SKM-1 (cell line): ENCODE measurements at regions not wholly inside any gene's neighbourhood (a gene's known extent, or its start where the extent isn't known, plus 50 kb on each side); places are given as distances from the start of the nearest gene placed in this dataset.

Experiments used
- DNase-seq: peaks from one replicate; lab custom pipeline; 2025; ENCODE audit not compliant: unreplicated experiment; lab: John Stamatoyannopoulos, UW

DNA sequence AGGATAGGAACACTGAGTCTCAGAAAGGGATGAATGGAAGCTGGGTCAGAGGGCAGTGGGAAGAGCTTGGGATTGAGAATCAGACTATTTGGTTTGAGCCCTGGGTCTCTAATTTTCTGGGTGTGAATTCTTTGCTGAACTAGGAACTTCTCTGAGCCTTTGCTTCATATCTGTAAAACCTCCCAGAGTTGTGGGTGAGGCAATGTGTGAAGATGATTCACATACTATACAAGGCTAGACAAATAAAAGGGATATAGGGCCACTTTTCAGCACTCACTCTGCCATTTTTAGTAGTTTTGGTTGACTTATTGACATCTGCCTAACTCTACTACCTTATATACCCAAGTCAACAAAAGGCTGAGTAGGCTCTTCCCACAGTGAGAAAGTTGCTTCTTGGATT is 77.7 kb upstream of the JUN start:
- DNase-seq = no peak

DNA sequence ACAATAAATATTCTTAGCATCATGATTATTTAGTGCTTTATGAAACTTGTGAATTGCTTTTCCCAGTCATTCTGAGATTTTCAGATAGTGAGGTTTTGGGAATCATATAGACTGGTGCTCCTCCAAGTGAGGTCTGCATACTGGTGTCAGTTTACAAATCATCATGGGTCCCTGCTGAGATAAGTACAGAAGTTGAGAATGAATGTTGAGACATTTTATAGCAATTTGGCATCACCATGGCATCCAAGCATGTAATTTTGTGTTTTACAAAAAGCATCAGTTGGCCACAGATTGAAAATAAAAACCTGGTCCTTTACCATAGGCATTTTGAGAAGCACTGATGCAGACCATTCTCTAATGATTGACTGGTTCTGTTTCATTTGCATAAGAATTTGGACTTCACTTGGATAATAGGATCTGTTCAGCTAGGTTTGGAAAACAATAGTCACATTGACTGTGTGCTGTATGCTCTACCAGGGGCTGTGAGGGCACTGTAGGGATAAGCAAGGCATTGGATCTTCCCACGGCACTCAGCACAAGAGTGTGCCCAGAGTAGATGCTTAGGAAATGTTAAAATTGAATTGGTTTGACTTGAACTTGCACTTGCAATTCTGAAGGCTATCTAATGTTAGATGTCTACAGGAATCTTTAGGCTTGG is 79.0 kb upstream of the JUN start:
- no peak for DNase-seq

DNA sequence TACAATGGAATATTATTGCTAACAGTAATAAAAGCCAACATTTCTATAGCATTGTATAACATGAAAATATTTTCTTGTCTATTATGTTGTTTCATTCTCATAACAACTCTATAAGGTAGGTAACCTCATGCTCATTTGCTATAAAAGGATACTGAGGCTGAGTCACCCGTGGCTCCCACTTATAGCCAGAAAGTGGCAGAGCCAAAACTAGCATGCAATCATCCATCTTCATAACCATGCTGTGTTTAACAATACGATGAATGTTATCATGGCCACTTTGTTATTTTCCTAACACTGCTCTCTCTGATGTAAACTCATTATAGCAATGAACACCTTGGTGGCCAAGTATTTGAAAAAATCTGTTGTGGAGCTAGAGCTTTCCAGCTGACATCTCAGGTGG is 80.8 kb upstream of the JUN start:
- DNase-seq = no peak

DNA sequence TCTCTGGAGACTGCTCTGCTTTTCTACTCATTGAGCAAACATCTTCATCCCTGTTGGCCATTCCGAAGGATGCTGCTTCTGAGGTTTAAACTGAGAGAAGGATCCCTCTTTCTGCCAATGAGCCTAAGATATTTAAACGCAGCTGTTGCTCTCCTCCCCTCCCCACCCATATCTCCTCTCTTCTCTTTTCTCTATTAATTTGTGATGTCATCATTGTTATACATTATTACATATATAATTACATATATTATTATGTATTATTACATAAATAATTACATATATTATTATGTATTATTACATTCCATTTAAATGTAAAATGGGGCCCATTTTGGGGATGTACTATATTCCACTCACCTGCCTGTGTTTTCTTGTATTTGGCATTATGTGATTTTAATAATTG is 82.7 kb upstream of the JUN start:
- no peak for DNase-seq

DNA sequence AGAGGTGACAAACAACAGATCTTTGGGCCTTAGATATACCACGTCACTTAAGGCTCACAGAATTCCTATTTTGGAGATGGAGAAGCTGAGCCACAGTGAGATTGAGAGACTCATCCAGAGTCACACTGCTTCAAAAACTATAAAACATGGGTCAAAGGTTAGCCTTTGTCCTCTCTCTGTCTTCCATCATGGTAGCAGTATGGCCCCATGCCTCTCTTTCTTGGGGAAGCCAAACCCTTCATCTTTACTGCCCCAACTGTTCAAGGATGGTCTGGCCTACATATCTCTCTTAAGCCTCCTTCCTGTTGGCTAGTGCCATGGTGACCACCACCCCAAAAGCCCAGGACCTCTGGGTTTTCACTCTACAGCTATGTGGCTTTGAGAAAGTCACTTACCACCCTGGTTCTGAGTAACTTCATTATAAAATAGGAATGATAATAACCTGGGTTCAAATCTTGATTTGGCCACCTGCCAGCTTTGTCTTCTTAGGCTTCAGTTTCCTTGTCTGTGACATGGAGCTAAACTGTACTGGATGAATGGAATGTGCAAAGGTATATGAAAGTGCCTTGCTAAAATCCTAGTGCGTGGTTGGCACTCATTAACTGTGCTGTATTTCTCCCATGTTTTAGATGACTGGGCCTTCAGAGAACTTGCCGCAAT is 85.9 kb upstream of the JUN start:
- no peak for DNase-seq

DNA sequence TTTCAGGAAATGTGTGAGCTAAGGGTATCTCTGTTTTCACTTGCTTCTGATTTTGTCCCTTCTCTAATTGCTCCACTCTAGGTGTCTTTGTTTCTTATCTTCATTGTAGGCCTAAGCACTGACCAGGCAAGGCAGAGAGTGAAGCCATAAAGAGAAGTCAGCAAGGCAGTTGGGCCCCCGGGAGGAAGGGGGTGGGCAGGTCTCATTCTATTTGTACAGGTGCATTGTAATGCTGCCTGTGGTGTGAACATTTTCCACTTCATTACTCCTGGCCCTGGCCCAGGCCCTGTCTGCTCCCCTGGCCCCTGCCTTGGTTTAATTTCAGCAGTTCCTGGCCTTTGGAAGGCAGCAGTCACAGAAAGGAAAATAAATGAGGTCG is 86.4 kb upstream of the JUN start:
- no peak for DNase-seq

DNA sequence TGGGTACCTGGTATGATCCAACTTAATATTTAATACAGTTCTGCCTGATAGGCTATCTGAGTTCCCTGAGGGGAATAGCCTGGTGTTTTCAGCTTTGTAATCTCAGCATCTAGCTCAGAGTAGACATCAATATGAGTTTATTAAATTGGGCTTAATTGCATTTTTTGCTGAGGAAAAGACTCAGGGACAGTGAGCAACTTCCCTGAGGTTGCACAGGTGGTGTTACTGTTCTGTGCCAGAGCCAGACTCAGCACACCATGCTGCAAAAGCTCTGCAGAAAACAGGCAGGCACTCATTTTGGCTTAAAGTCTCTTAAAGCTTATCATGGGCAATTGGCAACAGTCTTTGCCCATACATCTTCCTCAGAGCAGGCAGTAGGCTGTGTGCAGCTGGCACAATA is 90.5 kb upstream of the JUN start:
- no peak for DNase-seq

DNA sequence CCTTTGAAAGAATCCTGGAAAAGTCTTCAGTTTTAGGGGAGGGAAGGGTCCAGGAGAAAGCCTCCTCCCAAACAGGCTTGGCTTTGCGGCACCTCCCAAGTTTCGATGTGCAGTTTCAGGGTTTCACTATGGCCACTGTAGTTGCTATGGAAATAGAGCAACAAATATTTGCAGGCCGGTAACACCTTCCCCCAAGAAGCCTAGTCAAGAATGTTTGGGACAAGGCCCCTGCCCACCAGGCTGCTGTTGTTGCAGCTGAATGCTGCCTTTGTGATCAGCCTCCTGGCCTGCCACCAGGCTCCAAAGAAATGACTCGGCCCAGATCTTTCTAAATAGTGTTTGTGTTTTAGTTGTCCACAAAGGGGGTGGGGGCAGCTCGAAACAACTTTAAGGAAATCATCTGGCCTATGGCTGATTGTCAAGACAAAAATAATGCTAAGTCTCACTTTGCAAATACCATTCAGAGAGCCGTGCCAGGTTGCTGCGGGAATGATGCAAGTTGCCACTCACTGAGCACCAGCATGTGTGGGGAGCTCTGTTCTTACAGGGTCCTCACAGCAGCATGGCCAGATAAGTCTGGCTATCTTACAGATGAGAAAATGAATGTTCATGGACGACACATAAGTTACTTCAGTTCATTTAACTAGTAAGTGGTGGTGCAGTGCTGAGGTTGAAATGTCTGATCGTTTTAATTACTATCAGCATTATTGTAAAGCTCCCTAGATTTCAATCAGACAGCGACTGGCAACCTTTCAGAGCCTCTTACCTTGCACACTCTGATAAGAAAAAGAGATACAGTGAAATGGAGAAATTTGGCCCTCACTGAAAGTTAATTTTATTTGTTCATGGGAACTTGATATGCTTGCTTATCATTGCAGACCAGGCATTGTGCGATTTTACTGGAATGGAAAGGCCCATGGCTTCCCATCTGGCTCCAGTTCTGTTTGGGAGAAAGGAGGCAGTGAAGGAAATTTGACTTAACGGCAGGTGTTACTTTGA is 91.2 kb upstream of the JUN start:
- no peak for DNase-seq

DNA sequence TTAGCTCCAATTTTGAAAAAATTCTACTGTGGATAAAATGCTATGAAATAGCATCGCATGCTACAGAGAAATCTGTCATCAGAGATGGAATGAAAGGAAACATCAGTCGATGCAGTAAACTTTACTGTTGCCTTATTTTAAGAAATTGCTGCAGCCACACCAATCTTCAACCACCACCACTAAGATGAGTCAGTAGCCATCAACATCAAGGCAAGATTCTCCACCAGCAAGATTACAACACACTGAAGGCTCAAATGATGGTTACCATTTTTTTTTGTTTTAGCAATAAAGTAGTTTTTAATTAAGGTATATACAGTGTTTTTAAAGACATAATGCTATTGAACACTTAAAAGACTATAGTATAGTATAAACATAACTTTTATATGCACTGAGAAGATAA is 95.6 kb upstream of the JUN start:
- DNase-seq = no peak

DNA sequence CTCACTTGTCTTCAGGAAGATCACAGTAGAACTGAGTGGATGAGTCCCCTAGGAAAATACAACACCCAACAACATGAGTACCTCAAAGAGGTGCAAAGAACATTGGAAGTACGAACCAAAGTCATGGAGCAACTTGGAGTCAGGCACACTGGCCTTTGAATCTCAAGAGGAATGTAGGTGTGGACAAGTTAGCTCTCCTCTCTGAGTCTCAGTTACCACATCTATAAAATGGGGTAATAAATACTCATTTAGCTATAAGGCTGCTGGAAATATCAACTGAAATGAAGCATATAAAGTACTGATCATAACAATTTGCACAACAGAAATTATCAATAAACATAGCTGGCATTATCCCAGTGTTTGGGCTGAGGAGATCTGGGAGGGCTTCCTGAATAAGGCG is 96.7 kb upstream of the JUN start:
- DNase-seq = no peak

DNA sequence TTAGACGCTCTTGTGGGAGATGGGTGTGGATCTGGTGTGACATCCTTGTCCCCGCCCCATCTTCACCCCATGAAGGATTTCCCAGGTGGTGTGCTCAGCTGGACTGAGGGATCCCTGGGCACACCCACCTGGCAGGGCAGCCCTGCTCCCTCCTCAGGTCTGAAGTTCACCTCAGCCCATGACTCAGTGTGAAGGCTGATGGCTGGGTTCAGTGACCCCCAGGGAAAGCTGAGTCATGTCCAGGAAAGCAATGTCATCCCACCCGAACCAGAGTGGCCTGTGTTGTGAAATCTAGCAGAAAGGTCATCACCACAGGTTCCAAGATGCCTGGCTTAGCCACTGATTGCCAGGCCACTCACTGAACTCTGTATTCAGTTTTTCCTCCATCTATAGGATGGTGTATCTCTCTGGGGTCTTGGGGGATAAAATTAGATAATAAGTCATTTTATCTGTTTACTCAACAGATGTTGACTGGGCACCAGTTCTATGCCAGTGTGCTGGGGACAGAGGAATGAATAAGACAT is 97.7 kb upstream of the JUN start:
- DNase-seq = no peak

DNA sequence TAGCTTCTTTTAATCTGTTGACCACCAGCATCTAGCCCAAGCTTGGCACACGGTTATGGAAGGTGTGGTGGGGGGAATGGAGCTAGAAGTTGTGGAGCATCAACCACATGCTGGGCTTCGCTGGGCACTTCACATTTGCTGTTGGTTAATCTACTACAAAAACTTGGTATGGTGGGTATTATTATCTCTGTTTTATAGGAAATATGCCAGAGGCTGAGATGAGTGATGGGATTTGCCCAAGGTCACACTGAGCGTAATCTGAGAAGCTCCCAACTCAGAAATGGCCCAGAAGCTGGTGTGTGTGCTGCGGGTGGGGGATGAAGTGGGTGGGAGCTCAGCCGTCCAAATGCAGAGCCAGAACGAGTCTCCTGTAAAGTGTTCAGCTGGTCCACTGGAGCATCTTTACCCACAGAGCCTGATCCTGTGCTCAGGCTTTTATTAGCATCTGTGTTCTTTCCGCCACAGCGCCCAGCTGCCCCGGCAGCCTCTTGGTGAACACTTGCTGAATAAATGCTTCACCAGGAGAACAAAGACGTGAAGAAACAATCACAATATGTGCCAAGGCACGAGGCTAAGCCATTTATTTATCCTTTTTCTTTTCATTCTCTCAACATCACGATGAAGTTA is 98.6 kb upstream of the JUN start:
- DNase-seq = no peak

DNA sequence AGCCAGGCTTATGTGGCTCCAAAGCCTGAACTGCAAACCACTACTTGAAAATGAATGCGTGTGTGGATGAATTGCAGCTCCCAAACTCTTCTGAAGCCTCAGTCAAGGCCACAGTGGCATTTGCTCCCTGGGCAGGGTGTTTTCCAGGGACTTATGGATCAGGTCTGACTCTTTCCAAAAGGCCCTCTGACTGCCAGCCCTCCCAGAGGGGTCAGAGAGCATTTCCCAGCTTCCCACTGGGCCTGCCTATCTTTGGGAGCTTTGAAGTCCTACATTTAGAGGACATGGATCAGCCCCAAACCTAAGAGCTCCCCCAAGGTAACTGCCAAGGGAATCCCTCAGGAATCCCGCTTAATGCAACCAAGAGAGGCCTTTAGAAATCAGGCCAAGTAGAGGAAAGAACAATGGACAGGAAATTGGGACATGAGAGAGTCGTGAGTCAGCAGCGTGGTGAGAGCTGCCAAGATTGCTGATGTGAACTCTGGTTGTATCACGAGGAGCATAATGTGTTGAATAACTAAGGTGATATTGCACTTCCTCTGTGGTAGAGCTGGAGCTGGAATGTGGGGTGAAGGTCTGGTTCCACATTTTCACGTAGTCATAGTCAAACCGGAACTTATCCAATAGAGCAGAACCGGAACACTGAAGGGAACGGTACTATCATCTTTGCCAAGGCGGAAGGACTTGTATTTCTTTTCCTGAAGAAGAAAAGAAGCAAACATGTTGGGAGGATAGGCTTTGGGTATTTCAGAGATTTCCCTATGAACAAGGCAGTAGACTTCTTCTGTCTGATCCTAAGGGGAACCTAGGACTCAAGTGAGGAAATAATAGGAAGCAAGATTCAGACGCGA is 99.4 kb upstream of the JUN start:
- DNase-seq = peak; percentile 96

DNA sequence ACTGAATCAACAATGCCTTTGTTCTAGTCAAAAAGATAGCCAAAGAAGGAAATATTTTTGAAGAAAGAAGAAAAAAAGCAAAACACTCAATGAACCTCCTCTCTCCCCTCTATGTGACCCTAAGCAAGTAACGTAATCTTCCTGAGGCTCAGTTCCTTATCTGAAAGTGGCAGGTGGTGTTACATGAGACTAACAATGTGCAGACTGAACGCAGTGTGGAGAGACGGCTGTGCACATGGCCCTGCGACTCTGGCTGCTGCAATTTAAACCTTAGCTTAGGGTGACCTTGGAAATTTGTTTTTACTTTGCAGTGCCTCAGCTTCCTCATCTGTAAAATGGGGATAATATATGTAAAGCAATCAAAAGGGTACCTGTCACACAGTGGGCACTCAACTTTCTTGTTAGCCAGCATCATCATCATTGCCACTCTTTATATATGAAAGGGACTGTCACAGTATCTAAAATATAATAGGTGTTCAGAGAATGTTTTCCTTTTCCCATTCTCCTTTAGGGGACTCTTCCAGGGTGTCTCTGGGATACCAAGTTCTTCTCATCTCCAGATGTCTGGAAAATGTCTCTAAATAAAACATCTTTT is 100.1 kb upstream of the JUN start:
- peak; percentile 57 for DNase-seq

DNA sequence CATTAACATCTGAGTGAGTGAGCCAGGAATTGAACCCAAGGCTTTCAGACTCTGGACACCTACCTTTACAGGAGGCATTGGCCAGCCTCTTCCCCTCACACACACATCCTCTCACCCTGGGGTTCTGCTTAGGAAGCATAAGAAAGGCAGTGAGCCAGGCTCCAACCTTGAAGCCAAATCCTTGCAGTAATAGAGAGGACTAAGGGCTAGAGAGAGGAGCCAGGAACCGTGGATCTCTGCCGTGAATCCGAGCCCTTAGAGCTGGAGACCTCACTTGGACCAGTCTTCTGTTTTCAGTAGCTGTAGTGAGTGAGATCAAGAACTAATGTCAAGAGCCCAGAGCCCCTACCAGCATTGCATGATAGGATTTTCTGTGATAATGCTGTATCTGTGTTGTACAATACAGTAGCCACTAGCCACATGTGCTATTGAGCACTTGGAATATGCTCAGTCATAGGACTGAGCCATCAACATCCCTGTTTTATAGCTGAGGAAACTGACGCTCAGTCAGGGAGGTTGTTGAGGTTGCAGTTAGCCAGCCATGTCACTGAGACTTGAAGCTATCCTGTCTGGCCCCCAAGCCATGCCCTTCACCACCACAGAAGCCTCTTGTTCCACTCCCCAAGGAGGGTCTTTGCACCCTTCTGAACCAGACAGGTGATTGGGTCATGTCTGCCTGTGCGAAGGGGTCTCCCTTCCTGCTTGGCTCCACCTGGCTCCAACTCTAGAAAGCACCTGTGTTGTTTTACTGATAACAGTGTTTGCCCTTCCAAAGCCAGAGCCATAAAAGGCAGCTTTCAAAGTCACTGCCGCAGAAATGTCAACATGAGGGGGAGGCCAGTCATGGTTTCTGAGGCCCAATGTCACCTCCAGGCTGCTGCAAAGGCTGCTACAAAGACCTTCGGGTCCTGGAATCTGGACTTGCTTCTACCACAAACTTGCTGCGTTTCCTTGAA is 101.1 kb upstream of the JUN start:
- no peak for DNase-seq

DNA sequence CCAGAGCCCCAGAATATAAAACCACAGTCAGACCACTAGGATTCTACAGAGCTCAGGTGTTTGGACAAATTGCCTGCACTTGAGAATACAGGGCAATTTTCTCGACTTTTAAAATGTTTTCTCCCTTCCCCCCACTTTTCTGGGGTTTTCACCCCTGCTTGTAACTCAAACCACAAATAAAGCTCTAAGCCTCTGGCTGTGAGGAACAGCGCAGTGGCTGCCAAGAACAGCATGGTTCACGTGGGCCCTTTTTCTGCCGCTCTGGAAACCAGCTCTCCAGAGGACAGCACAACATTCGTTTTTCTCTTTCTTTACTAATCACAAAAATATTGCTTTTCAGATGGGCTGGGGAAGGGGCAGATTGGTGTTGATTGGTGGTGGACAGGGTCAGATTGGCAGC is 102.2 kb upstream of the JUN start:
- DNase-seq = no peak

DNA sequence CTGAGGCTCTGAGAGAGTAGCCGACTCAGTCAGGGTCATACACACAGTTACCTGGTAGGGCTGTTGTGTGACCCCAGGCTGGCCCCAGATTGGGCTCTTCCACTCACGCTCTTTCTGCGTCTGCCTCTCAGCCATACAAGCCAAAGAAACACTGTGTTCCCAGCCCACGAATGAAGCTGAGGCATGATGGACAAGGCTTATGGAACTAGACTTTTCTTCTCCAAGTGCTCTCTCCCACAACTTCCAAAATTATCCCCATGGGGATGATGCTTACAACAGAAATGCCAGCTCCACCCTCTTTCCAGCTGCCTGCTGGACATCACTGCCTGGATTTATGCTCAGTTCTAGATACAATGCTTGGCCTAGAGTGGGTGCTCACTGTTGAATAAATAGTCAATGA is 102.8 kb upstream of the JUN start:
- no peak for DNase-seq

DNA sequence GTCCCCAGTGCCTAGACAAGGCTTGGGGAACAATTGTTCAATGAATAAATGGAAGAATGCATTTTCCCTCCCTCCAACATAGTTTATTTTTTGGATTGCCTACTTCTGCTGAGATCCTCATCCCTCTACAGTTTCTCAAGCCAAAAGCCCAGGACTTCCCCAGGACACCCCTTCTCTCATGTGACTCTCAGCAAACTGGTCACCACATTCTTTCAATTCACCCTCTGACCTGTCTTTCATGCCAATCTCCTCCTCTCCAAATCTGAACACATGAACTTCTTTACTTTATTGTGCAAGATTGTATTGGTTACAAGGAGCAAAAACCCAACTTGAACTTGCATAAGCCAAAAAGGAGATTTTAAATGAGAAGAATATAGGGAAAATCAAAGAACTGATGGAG is 103.2 kb upstream of the JUN start:
- DNase-seq = no peak

DNA sequence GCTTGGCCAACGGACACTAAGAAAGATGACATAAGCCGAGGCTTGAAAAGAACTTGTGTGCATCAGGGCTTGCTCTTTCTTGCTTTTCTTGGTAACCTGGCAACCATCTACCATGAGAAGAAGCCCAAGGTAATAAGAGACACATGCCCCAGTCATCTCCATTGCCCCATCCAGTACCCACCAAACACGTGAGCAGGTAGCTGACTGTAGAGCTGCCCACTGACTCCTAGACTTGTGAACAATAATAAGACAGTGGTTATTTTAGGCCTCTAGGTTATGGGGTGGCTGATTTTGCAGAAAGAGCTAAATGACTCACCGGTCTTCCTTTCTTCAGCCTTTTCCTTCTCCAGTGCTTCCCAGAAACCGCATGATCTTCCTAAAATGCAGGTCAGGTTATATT is 105.0 kb upstream of the JUN start:
- DNase-seq = no peak
